HG02642 (cell line): ENCODE measurements at regions not wholly inside any gene's neighbourhood (a gene's known extent, or its start where the extent isn't known, plus 50 kb on each side); places are given as distances from the start of the nearest gene placed in this dataset.

Experiments
- ATAC-seq: cut with Tn5 transposase; IDR thresholded peaks from one replicate; pipeline ENCODE4 v1.9.1; 2021; ENCODE audit warnings: mild to moderate bottlenecking; ENCODE audit not compliant: unreplicated experiment, poor library complexity

DNA sequence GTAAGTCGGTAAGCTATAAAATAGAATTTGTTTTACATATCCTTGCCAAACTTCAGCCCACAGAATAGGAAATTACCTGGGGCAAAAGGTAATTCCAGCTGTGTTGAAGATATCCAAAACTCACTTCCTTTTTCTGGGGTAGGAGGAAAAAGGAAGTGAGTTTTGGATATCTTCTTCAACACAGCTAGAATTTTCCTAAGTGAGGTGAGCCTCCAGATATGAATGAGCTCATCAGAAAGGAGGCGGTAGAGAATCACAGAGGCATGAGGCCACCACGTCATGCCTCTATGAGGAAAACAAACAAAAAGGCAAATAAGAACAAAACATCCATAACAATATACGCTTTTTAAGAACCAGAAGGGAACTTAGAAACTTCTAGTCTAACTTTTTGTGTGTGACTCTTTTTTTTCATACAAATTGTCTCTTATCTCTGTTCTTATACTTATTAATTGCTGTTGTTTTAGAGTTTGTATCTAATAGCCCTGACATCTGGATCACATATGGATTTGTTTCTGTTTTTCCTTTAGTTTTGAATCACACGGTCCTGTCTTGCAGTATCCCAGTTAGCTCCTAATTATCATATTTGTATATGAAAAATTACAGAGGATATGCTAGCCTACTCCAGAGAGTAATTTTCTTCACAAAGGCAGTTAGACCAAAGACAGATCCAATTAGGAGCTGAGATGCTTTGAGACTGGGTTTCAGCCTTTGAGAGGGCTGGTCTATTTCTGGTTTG is 104.5 kb downstream of the RBM43 start:
- no peak for ATAC-seq

DNA sequence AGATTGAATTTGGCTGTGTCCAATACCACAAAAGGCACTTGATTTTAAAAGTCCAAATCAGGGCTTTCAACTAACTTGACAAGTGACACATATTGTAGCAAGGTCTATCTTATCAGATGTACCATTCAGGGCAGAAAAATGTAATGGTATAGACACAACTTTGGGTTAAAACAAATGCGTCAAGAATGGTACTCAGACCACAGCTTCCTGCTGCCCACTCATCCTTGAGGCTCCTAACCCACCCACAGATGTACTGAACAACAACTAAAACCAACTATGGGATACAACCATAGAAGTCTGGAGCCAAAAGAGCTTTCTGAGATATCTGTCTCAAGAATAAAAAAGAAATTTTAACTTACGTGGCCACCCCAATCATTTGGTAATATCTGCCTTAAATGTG is 105.2 kb downstream of the RBM43 start:
- ATAC-seq, result no peak

DNA sequence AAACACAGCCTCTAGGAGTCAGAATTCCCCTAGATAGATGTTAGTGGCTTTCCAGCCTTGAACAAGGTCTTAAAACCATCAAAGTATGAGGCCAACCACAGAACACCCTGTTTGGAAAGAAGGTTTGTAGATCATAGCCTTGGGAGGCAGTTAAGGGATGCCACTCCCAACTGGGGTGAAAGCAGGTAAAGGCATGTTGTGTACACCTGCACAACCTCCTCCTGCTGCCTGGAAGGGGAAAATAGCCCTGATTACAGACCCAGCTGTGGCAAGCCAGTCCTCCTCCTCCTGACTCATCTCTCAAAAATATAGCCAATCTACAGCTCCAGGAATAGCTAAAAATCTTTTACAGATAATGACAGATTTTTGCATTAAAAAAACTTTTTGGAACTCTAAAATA is 108.1 kb downstream of the RBM43 start:
- ATAC-seq, result no peak

DNA sequence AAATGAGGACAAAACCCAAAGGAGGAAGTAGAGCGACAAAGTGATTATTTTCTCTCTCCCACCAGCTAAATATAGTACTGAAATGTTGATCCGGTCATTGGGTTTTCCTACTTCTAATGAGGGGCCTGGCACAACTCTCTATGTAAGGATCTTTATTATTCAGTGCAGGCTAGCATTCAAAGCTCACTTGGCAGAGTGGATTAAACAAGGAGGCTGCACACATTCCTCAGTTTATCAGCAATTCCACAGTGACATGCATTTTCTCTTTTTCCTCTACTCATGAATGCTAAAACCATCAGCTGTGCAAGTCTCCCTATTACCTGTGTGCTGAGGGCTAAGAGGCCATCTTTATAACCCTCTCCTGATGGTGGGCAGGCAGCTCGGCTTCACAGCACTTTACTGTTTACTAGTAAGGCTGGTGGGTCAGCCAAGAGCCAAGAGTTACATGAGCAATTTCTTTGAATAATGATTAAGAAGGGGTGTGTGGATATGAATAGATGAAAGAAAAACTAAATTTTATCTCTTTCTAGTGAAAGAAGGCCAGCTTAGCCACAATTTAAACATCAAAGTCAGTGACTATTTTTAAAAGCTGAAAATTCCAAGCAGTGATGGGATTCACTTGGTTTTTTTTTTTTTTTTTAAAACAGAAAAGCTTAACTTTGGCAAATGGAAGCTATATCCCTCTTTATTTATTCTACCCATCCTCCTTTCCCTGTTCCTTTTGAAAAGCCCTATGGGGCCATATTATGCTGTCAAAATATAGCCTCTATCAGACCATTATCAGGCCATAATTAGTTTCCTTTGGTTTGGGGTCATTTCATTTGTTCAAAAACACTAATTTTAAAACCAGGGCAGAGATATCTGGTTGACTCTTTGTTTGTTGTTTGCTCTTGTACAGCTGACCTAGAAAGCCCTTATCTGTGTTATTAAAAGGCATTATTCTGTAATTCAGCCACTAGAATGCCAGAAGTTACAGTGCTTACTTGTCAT is 111.0 kb downstream of the RBM43 start:
- ATAC-seq, result no peak

DNA sequence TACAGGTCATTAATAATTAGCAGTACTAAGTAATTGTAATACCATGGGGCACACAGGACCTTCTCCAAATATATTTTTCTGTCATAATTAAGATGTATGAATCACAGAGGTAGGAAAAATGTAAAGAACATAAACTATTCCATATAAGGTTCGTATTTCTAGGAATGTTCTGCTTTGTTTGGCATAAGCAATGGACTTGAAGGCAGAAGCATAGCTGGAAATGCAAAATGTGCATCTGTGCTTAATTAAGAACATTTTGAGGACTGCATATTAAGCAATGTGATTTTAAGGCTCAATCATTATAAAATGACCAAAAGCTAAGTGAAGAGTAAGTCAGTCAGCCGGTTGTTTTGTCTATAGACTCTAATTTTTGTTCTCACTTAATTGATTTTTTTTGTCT is 123.2 kb downstream of the RBM43 start:
- no peak for ATAC-seq

DNA sequence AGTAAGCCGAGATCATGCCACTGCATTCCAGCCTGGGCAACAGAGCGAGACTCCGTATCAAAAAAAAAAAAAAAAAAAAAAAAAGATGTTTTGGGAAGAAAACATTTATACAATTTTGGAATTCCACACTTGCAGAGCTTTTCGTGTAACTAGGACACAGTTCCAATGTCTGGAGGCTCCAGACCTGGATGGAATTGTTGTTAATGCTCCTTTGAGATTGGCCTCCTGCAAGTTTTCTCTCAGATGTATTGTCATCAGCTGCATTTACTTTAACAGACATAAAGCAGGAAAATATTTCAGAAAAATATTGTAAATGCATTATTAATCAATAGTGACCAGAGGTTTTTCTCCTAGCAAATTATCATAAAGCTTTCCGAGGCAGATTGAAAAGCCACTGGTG is 124.1 kb downstream of the RBM43 start:
- no peak for ATAC-seq

DNA sequence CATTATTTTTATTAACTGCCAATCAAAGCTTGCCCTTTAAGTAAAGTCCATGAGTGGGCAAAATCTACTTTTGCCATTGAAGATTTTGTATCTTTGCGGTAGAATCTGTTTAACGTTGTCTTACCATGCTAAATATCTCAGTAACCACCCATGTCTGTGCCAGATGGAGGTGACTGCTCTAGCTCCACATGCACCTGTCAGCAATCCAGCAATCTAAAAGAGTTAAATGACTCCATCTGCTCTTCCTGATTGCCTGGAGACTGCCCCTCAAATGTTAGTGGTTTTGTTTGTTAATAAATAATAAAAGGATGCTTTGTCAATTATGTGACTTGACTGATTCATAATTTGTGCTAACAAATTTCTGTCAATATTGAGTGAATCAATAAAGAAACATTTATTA is 141.7 kb downstream of the RBM43 start:
- ATAC-seq, result no peak

DNA sequence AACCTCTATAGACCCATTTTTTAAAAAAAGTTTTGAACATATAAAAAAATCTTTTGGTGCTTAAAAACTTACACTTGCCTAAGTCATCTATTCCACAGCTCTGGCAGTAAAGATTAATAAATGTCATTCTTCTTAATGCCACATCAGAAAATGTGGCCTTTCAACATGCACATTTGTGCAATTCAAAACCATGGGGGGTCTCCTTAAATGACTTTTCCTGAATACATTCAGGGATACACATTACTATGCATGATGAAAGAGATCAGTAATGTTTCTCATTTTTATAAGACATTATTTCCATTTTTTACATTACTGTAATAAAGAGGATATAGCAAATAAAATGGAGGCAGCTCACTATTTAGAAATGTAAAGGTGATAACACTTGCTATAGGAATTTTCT is 142.3 kb downstream of the RBM43 start:
- ATAC-seq, result no peak

DNA sequence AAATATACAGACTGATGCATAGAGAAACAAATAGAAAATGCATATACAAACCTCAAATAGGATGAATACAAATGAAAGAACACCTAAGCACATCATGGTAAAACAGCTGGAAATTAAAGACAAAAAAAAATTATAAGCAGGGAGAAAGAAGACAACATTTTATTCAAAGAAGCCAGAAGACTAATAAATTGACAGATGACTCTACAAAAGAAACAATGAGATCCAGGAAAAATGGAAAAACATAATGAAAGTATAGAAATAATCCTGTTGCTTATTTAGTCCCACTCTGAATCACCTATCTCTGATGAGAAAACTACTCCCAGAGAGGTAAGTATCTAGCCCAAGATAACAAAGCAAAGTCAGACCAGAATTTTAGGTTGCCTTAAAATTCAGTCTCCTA is 143.4 kb downstream of the RBM43 start:
- ATAC-seq, result no peak

DNA sequence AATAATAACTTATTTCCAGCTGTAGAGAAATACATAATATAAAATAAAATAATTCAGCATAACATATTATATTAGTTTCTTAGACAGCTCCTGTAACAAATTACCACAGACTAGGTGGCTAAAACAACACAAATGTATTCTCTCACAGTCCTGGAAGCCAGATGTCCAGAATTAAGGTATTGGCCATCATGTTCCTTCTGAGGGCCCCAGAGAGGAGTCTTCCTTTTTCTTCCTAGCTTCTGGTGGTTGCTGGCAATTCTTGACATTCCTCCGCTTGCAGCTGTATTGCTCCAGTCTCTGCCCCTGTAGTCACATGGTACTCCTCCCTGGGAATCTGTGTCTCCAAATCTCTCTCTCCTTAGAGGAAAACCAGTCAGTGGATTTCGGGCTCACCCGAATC is 146.8 kb downstream of the RBM43 start:
- ATAC-seq, result no peak

DNA sequence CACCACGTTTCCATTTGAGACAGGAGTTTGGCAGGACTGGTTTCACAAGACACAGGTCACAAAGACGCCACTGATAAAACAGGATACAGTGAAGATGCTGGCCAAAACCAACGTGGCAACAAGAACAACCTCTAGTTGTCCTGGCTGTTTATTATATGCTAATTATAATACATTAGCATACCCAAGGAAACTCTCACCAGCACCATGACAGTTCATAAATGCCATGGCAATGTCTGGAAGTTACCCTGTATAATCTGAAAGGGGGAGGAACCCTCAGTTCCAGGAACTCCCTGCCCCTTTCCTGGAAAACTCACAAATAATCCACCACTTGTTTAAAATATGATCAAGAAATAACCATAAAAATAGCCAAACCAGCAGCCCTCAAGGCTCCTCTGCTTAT is 148.3 kb downstream of the RBM43 start:
- ATAC-seq, result no peak

DNA sequence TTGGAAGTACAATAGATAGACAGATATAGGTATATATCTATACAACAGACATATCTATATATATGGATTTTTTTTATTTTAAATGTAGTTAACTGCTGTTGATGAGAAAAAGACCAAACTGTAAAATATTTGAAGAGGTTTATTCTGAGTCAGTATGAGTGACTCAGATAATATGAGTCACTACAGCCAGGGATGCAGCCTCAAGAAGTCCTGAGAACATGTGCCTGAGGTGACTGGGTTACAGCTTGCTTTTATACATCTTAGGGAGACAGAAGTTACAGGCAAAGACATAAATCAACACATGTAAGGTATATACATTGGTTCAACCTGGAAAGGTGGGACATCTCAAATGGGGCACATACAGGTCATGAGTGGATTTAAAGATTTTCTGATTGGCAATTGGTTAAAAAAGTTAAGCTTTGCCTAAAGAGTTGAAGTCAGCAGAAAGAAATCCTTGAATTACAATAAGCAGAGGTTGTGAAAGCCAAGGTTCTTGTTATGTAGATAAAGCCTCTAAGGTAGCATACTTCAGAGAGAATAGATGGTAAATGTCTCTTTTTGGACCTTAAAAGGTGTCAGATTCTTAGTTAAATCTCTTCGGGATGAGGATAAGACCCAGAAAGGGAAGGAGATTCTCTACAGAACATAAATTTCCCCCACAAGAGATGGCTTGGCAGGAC is 149.9 kb downstream of the RBM43 start:
- no peak for ATAC-seq

DNA sequence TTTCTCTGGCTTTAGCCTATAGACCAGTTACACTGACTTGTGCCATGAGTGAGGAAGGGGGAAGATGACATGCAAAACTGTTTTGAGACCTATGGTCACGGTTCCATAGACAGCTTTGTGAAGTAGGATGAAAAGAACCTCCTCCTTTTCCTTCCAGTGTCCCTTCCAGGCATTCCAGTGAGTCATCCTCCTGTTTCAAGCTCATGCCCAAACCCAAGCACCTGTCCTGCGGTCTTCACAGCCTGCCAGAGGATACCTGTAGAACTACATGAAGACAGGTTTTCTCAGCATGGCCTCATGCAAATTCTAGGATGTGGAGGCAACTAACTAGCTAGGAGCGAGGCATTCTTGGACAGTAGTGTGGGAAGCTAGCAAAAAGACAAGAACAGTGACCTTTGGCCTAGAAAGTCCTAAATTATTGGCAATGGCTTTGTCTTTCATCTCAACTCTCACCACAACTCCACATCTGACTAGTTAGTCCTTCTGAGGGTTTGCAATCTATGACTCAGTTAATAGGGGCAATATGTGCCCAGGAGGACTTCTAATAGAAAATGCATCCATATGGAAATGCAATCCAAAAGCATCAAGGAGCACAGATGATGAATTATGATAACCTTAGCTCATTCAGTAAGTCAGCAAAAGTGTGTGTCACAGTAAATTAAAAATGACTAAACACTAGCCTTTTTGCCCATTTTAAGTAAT is 154.7 kb downstream of the RBM43 start:
- no peak for ATAC-seq

DNA sequence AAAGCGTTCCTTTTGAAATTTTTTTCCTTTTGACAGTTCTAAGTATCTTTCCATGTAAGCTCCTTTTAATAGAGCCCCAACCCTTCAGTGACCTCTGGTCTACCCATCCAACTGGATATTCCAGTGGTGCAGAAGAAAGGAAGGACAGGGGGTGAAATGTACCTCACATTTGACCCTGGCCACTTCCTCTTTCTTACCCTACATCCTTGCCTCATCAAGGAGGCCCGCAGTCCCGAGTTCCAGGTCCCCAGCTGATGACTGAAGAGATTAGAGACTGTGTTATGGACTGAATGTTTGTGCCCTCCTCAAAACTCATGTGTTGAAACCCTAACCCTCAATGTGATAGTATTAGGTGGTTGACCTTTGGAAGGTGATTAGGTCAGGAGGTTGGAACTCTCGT is 158.1 kb downstream of the RBM43 start:
- ATAC-seq, result no peak

DNA sequence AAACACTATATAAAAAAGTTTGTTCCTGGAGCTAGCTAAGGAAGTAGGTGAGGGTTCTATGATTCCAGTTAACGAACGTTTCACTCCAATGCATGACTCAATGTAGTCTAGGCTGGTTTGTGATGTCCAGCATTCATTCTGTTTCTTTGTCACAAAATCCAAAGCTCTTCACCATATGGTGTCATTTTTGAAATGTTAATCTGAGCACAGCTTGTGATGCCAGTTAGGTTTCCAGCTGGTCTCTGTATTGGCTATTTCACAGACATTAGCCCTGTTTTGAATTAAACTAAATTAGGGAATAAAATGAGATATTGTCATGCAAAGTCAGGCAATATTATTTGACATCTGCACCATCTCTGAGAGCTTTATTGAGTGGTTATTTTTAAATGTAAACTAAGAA is 159.4 kb downstream of the RBM43 start:
- ATAC-seq, result no peak

DNA sequence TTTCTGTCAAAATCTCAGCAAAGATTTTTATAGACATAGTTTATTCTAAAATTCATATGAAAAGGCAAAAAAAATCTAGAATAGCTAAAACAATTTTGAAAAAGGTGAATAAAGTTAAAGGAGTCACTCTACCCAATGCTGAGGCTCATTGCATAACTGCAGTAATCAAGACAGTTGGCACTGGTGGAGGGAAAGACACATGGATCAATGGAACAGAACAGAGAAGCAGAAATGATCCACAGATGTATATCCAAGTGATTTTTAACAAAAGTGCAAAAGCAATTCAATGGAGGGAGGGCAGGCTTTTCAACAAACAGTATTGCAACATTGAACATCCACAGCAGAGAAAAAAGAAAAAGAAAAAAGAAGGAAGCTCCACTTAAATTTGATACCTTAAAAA is 162.8 kb downstream of the RBM43 start:
- ATAC-seq, result no peak

DNA sequence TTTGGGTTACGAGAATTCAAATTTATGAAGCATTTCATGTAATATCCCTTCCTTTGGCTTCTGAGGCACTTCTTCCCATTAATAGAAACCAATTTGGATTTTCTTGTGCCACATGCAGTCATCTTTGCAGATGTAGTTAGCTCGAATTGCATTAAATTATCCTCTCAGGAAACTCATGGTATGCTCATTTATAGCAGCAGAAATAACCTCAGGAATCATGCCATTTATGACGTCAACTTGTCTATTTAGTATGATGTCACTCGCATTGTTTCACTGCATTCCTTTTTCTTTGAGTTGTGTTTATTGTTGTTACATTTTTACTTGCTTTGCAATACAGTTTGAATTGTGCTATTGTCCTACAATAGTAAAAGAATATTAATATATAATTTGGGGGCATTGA is 163.8 kb downstream of the RBM43 start:
- ATAC-seq, result no peak

DNA sequence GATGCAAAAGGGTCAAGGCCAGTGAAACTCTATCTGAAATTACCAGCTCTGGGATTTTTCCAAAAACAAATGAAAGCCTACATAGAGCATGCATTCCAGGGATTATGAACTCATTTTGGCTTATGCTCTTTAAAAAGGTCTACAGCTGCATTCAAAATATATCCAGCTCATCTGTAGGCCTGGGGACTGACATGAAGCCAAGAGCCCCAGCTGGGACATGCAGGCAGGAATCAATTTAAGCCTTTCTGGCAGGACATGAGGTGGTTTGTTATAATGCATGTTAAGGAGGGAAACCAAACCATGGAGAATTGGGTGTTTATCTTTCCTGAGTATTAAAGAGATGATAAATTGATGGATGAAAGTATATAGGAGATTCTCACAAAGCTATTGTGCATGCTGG is 164.5 kb downstream of the RBM43 start:
- no peak for ATAC-seq

DNA sequence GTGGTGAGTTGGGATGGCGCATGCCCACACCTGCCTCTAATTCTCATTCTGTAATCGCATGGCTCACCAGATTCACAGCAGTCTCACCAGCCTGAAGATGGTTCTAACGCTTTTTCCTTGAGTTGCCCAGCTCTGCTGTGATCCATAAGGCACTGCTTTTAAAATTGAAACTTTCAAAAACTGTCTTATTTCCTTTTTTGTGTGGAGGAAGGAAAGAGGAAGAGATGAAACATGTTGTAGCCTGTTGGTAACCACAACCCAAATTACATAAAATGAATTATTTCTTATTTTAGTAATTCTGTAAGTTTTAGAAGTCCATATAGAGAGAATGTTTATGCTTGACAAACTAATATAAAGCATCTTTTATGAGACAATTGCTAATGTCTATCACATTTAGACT is 165.4 kb downstream of the RBM43 start:
- ATAC-seq, result no peak

DNA sequence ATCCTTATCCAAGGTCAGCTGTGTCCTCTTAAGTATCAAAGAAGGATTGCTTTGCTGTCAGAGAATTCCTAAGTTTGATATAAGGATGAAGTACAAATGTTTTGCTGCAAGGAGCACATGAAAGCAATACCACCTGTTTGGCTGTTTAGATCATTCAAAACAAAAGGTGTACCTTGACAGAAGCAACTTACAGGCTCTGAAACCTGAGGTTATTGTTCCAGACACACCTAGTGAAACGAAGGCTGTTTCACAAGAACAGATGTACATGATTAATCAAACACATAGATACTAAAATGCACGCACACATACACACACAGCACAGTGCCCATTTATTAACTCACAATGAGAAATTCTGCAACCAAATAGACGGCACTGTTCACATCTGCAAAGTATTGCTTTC is 166.2 kb downstream of the RBM43 start:
- no peak for ATAC-seq

DNA sequence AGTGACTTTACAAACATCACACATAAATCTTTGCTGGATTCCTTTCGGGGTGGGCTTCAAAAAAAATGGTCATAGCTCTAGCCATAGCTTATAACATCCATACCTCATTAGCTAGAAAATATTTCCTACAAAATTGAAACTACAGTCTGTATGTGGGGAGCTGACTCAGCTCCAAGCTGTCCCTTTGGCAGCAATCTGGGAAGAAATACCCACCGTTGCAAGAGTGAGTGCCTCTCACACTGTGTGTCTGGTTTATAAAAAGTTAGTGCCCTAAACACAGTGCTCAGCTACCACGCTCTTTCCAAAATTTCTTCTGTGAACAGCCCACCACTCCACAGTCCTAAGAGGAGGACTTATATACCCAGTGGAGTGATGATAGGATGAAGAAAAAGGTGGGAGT is 170.1 kb downstream of the RBM43 start:
- no peak for ATAC-seq
